ENCODE measurements at regions not wholly inside any gene's neighbourhood (a gene's known extent, or its start where the extent isn't known, plus 50 kb on each side); places are given as distances from the start of the nearest gene placed in this dataset.

DNA sequence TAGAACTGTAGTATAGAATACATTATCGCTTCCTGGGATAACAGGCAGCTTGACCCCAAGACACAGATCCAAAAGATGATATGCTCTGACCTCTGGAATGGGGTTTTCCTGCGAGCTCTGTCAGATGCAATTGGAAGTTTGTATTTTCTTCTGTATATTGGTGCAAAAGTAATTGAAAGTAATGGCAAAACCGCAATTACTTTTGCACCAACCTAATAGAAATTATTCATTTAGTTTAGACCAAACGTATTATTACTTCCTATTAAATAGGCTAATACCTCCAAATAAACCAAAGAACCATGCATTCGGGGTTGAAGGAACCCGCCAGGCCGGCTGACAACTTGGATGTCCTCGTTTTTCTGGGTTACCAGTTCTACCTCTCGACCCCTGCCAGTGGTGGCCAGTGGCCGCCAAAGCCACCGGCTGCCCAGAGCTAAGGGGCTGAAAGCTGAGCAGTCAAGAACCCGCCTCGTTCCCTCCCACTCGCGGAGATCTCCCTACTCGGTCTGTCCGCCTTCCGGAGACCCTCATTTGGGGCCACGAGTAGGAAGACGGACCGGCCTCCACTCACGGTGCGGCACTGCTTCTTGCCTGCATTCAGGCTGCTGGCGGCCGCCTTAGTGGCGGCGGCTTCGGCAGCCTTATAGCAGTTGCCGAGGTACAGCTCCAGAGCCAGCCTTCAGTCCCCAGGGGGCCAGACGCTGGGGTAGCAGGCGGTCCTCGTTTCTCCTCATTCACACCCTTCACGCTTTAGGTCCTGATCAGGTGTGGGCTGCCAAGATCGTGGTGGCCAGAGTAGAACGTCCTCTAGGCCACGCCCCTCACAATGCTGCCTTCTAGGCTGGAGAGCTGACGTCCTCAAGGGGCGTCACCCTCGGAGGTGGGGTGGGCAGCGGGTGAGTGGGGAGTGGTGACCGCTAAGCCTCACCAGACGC, 121.9 kb downstream of the RBMX2 start (continued):
- no peak for TF ChIP-seq FOXM1 (IDR thresholded peaks at IDR 0.05; ENCODE audit: low read depth, low read length)
- TF ChIP-seq ZNF274 (IDR thresholded peaks at IDR 0.05; ENCODE audit: insufficient read depth, insufficient read length), result no peak
- TF ChIP-seq, protein P1, sequence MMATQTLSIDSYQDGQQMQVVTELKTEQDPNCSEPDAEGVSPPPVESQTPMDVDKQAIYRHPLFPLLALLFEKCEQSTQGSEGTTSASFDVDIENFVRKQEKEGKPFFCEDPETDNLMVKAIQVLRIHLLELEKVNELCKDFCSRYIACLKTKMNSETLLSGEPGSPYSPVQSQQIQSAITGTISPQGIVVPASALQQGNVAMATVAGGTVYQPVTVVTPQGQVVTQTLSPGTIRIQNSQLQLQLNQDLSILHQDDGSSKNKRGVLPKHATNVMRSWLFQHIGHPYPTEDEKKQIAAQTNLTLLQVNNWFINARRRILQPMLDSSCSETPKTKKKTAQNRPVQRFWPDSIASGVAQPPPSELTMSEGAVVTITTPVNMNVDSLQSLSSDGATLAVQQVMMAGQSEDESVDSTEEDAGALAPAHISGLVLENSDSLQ (IDR thresholded peaks at IDR 0.05), result no peak

DNA sequence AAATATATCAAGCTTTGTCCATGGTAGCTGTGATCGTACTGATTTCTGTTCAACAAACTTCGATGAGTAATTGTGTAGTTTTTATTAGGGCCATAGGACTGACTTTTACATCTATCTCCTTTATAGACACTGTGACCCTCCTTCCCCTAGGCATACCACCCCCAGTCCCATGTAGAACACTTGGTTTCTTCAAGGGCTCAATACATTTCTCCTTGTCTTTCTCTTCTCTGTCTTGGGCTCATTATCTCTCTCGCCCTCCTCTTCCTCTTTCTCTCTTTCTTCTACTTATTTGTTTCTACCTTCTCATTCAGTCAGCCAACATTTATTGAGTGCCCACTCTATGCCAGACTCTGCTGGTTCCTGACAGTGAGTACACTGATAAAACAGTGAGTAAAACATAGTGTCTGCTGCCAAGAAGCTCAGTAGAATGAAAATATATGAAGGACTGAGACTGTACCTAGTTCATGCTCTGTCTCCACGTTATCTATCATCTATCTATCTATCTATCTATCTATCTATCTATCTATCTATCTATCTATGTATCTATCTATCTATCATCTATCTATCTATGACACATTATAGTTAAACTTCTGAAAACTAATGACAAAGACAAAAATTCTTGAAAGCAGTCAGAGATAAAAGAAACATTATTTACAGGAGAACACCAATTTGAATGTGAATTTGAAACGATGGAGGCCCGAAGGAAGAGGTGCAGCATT, 122.8 kb downstream of the RBMX2 start:
- Histone ChIP-seq H2AFZ (ENCODE audit: control insufficient read depth, low read depth, low read length) (no peak overlapping the region), H4K20me1 (ENCODE audit: control insufficient read depth, insufficient read depth) (no peaks in the 10 kb centered on the region), H3K27me3 (replicated peaks in 1 of 2; ENCODE audit: control insufficient read depth in 2 of 2, insufficient read depth in 2 of 2, low read length in 1 of 2) (no peaks in the 10 kb centered on the region), H3K36me3 (ENCODE audit: control insufficient read depth in 2 of 2, insufficient read depth in 2 of 2, low read length in 1 of 2) (no peaks in the 10 kb centered on the region), H3K27ac (ENCODE audit: control insufficient read depth, insufficient read depth) (no peak overlapping the region), H3K9me3 (replicated peaks; ENCODE audit: control insufficient read depth, insufficient read depth, low read length) (no peaks in the 10 kb centered on the region; the same call in 2 of the 3 replicates), H3K4me3 (no peak overlapping the region), H3K79me2 (ENCODE audit: control insufficient read depth, insufficient read depth, low read length) (no peaks in the 10 kb centered on the region), H3K4me2 (ENCODE audit: control insufficient read depth, insufficient read depth) (no peak overlapping the region), H3K9ac (ENCODE audit: control insufficient read depth, insufficient read depth, low read length) (no peak overlapping the region), H3K4me1 (ENCODE audit: control insufficient read depth, insufficient read depth, low read length) (no peaks in the 10 kb centered on the region)
- RAD21 ChIA-PET (ENCODE audit: unreplicated experiment), result no interaction called here
- in situ Hi-C loops (cut with MboI) (no loop called here), intact Hi-C loops (cut with micrococcal nuclease; ENCODE audit: unreplicated experiment) (no loop called here)
- SMC1A ChIA-PET (ENCODE audit: uncharacterized antibody, unreplicated experiment), result no interaction called here
- FAIRE-seq, result no peak
- ATAC-seq, result no peak
- TF ChIP-seq EZH2 (IDR thresholded peaks at IDR 0.05; ENCODE audit: borderline replicate concordance, control insufficient read depth, low read depth, low read length) (no peak), STAT1 (conservative IDR thresholded peaks at IDR 0.05) (no peak), CEBPB (IDR thresholded peaks at IDR 0.05; ENCODE audit: borderline replicate concordance in 1 of 2, low read depth in 2 of 2, low read length in 2 of 2) (no peak), TARDBP (IDR thresholded peaks at IDR 0.05; ENCODE audit: borderline replicate concordance) (no peak), JUND (IDR thresholded peaks at IDR 0.05; ENCODE audit: low read depth, low read length) (no peak), SPI1 (IDR thresholded peaks at IDR 0.05; ENCODE audit: borderline replicate concordance, insufficient read depth, low read depth, low read length) (no peak)
- TF ChIP-seq, protein P2, sequence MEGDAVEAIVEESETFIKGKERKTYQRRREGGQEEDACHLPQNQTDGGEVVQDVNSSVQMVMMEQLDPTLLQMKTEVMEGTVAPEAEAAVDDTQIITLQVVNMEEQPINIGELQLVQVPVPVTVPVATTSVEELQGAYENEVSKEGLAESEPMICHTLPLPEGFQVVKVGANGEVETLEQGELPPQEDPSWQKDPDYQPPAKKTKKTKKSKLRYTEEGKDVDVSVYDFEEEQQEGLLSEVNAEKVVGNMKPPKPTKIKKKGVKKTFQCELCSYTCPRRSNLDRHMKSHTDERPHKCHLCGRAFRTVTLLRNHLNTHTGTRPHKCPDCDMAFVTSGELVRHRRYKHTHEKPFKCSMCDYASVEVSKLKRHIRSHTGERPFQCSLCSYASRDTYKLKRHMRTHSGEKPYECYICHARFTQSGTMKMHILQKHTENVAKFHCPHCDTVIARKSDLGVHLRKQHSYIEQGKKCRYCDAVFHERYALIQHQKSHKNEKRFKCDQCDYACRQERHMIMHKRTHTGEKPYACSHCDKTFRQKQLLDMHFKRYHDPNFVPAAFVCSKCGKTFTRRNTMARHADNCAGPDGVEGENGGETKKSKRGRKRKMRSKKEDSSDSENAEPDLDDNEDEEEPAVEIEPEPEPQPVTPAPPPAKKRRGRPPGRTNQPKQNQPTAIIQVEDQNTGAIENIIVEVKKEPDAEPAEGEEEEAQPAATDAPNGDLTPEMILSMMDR (IDR thresholded peaks at IDR 0.05 in 2 of 3, conservative IDR thresholded peaks at IDR 0.05 in 1 of 3; ENCODE audit: control insufficient read depth in 2 of 3, extremely low read depth in 1 of 3, insufficient read depth in 1 of 3, low read depth in 3 of 3, low read length in 3 of 3), result no peak
- TF ChIP-seq, protein P3, sequence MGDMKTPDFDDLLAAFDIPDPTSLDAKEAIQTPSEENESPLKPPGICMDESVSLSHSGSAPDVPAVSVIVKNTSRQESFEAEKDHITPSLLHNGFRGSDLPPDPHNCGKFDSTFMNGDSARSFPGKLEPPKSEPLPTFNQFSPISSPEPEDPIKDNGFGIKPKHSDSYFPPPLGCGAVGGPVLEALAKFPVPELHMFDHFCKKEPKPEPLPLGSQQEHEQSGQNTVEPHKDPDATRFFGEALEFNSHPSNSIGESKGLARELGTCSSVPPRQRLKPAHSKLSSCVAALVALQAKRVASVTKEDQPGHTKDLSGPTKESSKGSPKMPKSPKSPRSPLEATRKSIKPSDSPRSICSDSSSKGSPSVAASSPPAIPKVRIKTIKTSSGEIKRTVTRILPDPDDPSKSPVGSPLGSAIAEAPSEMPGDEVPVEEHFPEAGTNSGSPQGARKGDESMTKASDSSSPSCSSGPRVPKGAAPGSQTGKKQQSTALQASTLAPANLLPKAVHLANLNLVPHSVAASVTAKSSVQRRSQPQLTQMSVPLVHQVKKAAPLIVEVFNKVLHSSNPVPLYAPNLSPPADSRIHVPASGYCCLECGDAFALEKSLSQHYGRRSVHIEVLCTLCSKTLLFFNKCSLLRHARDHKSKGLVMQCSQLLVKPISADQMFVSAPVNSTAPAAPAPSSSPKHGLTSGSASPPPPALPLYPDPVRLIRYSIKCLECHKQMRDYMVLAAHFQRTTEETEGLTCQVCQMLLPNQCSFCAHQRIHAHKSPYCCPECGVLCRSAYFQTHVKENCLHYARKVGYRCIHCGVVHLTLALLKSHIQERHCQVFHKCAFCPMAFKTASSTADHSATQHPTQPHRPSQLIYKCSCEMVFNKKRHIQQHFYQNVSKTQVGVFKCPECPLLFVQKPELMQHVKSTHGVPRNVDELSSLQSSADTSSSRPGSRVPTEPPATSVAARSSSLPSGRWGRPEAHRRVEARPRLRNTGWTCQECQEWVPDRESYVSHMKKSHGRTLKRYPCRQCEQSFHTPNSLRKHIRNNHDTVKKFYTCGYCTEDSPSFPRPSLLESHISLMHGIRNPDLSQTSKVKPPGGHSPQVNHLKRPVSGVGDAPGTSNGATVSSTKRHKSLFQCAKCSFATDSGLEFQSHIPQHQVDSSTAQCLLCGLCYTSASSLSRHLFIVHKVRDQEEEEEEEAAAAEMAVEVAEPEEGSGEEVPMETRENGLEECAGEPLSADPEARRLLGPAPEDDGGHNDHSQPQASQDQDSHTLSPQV (IDR thresholded peaks at IDR 0.05), result no peak
- WGBS (ENCODE audit: insufficient coverage, insufficient replicate concordance, low lambda C conversion rate, missing lambda C conversion rate), result 37% methylated on average over 6 of the region's 6 CpGs
- BruUV-seq (replicated peaks), result no TSS peak
- CTCF ChIA-PET, result interaction anchor here (1.2 kb wide), 1 partner anchor 15 kb away, joined by 3 read pairs; no protein-coding TSS in a partner anchor
- no peak for DNase-seq (ENCODE audit: low read depth, low spot score)
- POLR2A ChIA-PET, result no interaction called here
